HEK293T (cell line): ENCODE measurements at regions not wholly inside any gene's neighbourhood (a gene's known extent, or its start where the extent isn't known, plus 50 kb on each side); places are given as distances from the start of the nearest gene placed in this dataset.

Experiments used
- ELF4 ChIP-seq: fragments of 450-650 bp; IDR thresholded peaks from 2 replicates; pipeline ENCODE4 v1.6.1; 2017; ENCODE audit warnings: antibody characterized with exemption
- FOXA1 ChIP-seq: fragments of 450-650 bp; IDR thresholded peaks from 2 replicates; pipeline ENCODE4 v1.6.1; 2016; ENCODE audit warnings: mild to moderate bottlenecking

GRCh38 chr1:43062527-43063095, 103.9 kb upstream of the SLC2A1 start:
- TF ChIP-seq ELF4 (no peak), FOXA1 (no peak)
